ENCODE measurements at regions not wholly inside any gene's neighbourhood (a gene's known extent, or its start where the extent isn't known, plus 50 kb on each side); places are given as distances from the start of the nearest gene placed in this dataset.

DNA sequence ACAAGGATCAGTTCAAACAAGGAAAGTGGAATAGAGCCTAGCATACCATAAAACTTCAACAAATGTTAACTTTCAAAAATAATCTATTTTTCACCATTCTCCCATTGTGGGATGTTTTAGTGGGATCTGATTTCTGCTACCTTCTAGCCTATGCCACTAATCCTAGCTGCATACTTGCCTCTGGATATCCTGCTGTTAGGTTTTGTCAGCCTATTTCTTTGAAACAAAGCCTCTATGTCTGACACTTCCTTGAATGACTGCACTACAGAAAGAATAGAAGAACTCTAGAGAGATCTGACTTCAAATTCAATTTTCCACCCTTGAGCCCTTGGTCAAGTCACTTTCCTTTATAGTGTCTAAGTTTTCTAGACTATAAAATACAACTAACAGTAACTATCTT lies 291.5 kb downstream of the PTH2R start:
- Mint-ChIP-seq H3K36me3 (ENCODE audit: low read depth) (no peaks in the 10 kb centered on the region), H3K9me3 (peaks cover 29% of the 10 kb centered on the region), H3K4me1 (ENCODE audit: low read depth) (no peaks in the 10 kb centered on the region), H3K27me3 (ENCODE audit: insufficient read depth) (no peaks in the 10 kb centered on the region), H3K27ac (no peak overlapping the region), H3K4me3 (no peak overlapping the region)
- no peak for DNase-seq
- TF ChIP-seq, protein P1, sequence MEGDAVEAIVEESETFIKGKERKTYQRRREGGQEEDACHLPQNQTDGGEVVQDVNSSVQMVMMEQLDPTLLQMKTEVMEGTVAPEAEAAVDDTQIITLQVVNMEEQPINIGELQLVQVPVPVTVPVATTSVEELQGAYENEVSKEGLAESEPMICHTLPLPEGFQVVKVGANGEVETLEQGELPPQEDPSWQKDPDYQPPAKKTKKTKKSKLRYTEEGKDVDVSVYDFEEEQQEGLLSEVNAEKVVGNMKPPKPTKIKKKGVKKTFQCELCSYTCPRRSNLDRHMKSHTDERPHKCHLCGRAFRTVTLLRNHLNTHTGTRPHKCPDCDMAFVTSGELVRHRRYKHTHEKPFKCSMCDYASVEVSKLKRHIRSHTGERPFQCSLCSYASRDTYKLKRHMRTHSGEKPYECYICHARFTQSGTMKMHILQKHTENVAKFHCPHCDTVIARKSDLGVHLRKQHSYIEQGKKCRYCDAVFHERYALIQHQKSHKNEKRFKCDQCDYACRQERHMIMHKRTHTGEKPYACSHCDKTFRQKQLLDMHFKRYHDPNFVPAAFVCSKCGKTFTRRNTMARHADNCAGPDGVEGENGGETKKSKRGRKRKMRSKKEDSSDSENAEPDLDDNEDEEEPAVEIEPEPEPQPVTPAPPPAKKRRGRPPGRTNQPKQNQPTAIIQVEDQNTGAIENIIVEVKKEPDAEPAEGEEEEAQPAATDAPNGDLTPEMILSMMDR (IDR thresholded peaks at IDR 0.05) = no peak

DNA sequence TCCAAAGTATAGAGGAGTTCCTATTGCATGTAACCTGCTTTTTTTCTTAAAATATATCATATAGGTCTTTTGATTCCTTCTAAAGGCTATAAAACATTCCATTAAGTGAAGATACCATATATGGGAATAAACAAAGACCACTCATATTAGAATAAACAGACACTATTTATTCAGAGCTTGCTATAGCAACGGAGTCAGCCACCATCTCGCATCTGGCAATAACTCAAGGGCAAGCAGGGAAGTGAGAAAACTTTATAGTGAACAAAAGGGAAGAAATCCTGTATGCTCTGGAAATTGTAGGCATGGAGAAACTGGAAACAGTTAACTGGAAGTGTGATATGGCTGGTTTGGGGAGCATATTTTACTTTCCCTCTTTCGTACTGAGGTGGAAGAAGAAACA lies 301.9 kb downstream of the PTH2R start:
- DNase-seq = no peak
- Mint-ChIP-seq H3K27me3 (ENCODE audit: insufficient read depth) (no peaks in the 10 kb centered on the region), H3K4me1 (ENCODE audit: low read depth) (no peaks in the 10 kb centered on the region), H3K27ac (no peak overlapping the region), H3K9me3 (peaks cover 51% of the 10 kb centered on the region), H3K4me3 (no peak overlapping the region), H3K36me3 (ENCODE audit: low read depth) (no peaks in the 10 kb centered on the region)
- TF ChIP-seq, protein P1 (IDR thresholded peaks at IDR 0.05) = no peak

DNA sequence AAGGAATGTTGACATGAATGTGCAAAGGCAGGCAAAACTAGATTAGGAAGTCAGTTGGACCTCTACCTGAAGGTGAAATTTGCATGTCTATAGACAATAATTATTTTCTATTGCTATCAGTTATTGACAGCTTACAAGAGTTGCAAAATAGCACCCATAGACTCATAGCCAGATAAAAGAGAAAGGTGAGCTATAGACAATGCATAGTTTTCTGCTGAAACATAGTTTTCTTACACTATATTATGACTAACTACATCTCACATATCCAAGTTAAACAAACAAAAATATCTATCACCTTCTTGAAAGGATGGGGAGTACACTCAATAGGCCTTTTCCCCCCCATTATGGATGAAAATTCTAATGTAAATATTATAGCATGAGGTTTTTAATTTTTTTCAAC lies 305.0 kb downstream of the PTH2R start:
- Mint-ChIP-seq H3K27me3 (ENCODE audit: insufficient read depth) (no peaks in the 10 kb centered on the region), H3K4me3 (no peak overlapping the region), H3K36me3 (ENCODE audit: low read depth) (no peaks in the 10 kb centered on the region), H3K9me3 (peaks cover 36% of the 10 kb centered on the region), H3K27ac (no peak overlapping the region), H3K4me1 (ENCODE audit: low read depth) (no peaks in the 10 kb centered on the region)
- no peak for DNase-seq
- TF ChIP-seq, protein P1 (IDR thresholded peaks at IDR 0.05) = no peak

DNA sequence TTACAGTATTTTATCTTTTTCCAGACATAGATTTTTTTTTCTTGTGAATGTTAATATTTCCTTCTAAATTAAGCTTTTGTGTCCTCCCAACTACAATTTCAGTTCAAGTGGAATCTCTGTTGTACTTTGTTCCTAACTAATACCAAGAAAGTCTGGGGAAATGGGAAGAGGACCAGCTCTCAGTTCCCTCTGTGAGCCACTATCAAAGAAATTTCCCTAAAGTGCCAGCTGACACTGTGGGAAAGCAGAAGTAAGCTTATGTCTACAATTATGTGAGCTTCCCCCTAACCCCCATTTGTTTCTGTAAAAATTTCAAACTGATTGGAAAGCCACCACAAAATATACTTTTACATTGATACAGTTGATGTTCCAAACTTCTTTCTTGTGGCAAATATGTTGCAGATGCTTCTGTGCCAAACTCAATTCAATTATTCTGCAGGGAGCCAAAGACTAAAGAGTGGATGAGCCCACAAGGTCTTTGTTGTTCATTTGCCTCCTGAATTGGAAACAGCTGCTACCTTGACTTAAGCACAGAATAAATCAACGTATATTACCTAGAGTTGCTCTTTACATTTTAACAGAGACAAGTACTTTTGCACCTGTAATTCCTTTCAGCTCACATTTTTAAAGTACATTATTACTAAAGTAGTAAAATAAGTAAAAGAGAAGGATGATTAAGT lies 306.6 kb downstream of the PTH2R start:
- H3K9me3 Mint-ChIP-seq = peaks cover 49% of the 10 kb centered on the region
- no peaks in the 10 kb centered on the region for H3K4me1 Mint-ChIP-seq (ENCODE audit: low read depth)
- no peaks in the 10 kb centered on the region for H3K36me3 Mint-ChIP-seq (ENCODE audit: low read depth)
- DNase-seq = no peak
- TF ChIP-seq, protein P1 (IDR thresholded peaks at IDR 0.05) = no peak
- H3K4me3 Mint-ChIP-seq = no peak overlapping the region
- no peaks in the 10 kb centered on the region for H3K27me3 Mint-ChIP-seq (ENCODE audit: insufficient read depth)
- H3K27ac Mint-ChIP-seq = no peak overlapping the region

DNA sequence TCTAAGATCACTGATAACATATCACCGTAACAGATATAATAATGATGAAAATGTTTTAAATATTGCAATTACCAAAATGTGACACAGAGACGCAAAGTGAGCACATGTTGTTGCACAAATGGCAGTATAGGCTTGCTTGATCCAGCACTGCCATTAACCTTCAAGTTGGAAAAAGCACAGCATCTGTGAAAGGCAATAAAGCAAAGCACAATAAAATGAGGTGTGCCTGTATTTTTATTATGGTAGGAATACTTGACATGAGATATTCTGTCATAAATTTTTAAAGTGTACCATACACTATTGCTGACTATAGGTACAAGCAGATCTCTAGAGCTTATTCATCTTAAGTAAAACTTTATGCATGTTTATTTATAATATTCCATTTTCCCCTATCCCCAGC lies 312.2 kb downstream of the PTH2R start:
- Mint-ChIP-seq H3K9me3 (peaks cover 43% of the 10 kb centered on the region), H3K4me1 (ENCODE audit: low read depth) (no peaks in the 10 kb centered on the region), H3K4me3 (no peak overlapping the region), H3K27me3 (ENCODE audit: insufficient read depth) (no peaks in the 10 kb centered on the region), H3K36me3 (ENCODE audit: low read depth) (no peaks in the 10 kb centered on the region), H3K27ac (no peak overlapping the region)
- no peak for DNase-seq
- TF ChIP-seq, protein P1 (IDR thresholded peaks at IDR 0.05) = no peak
